Left colon (tissue), 2 donors: ENCODE measurements at regions not wholly inside any gene's neighbourhood (a gene's known extent, or its start where the extent isn't known, plus 50 kb on each side); places are given as distances from the start of the nearest gene placed in this dataset.
A peak's percentile ranks its signal among the peaks of the same experiment; 100 is the strongest.

Source experiments
- ATAC-seq: fragments of 200-7000 bp; cut with Tn5 transposase; one replicate; pipeline ENCODE4 v1.9.1; 2020; ENCODE audit warnings: mild to moderate bottlenecking, moderate library complexity
- DNase-seq, 2 donors: peaks; one replicate each; pipeline ENCODE4 v3.0.0-alpha.2; 2020
- intact Hi-C, 2 donors: fragments of 100-400 bp; cut with DNase I in 1 of 2; cut with micrococcal nuclease in 1 of 2; formaldehyde crosslinking; loops; one replicate each; pipeline versions ENCODE4 v1.11.2 to v1.14.0; 2022; cut with DNase I, micrococcal nuclease
- donor health status: DM: no; HTN: no; CAD: no.
- donor health status: DM: yes; HTN: yes; CAD: no.

DNA sequence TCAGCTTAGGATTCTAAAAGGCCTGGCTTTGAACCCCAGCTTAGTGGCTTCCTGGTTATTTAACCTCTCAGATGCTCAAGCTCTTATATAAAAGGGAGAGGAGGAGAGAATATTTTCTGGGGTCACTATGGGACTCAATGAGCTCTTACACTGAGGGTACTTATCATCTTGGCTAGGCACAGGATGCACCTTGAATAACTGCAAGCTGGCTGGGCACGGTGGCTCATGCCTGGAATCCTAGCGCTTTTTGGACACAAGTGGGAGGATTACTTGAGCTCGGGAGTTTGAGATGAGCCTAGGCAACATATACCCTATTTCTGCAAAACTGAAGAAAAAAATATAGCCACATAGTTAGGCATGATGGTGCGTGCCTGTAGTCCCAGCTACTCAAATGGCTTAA lies 665.3 kb upstream of the RBFOX1 start:
- no peak for DNase-seq
- intact Hi-C loops = no loop called here
- no peak for ATAC-seq

DNA sequence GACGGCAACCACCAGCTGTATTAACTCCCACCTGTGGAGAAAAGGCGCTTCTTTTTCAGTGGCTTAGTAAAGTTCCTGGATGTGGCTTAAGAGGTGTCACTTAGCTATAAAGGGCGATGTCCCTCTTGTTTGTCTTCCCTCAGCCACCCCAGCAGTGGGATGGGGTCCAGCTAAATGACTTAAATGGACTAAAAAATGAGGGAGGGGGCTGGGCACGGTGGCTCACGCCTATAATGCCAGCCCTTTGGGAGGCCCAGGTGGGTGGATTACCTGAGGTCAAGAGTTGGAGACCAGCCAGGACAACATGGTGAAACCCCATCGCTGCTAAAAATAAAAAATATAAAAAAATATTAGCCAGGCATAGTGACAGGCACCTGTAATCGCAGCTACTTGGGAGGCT lies 667.5 kb upstream of the RBFOX1 start:
- intact Hi-C loops = no loop called here
- no peak for ATAC-seq
- no peak for DNase-seq

DNA sequence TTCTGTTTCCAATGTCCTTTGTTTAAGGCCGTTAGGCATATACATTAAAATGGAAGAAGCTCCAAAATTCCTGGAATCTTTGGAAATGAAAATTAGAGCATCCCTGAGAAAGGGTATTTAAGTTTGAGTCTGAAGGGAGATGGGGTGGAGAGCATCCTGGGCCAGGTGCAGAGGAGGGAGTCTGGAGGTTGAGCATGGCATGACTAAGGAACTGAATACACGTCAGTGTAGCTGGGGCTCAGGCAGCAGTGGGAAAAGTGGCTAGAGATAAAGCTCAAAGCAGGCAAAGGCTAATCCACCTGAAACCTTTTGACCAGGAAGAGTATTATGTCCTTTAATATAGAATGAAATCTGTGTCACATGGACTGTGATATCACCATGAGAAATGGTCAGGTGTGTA lies 669.0 kb upstream of the RBFOX1 start:
- no peak for DNase-seq
- intact Hi-C loops = no loop called here
- ATAC-seq = no peak

DNA sequence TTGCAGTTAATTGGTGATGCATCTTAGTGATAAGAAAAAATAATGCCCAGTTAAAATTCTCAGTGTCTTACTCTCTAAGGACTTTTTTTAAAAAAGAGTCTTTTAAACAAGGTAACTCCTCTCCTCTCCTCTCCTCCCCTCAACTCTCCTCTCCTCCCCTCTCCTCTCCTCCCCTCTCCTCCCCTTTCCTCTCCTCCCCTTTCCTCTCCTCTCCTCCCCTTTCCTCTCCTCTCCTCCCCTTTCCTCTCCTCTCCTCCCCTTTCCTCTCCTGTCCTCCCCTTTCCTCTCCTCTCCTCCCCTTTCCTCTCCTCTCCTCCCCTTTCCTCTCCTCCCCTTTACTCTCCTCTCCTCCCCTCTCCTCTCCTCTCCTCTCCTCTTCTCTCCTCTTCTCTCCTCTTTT lies 675.9 kb upstream of the RBFOX1 start:
- intact Hi-C loops = no loop called here
- no peak for ATAC-seq

DNA sequence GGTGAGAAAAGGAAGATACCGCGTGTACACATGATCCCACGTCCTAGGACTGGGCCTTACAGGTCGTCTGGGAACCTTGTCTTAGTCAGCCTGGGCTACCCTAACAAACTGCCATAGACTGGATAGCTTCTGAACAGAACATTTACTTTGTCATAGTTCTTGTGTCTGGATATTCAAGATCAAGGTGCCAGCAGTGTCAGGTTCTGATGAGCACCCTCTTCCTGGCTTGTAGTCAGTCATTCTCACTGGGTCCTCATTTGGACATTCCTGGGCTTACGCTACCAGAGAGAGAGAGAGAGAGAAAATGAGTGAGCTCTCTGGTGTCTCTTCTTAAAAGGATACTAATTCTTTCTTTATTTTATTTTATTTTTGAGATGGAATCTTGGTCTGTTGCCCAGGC lies 685.8 kb upstream of the RBFOX1 start:
- no peak for ATAC-seq
- intact Hi-C loops = loop anchor here in 1 of 2 donors (10.0 kb wide), 1 partner anchor 612 kb away; no protein-coding TSS in a partner anchor
- DNase-seq = no peak

More for the DNA sequence above, 675.9 kb upstream of the RBFOX1 start:
- DNase-seq = no peak

DNA sequence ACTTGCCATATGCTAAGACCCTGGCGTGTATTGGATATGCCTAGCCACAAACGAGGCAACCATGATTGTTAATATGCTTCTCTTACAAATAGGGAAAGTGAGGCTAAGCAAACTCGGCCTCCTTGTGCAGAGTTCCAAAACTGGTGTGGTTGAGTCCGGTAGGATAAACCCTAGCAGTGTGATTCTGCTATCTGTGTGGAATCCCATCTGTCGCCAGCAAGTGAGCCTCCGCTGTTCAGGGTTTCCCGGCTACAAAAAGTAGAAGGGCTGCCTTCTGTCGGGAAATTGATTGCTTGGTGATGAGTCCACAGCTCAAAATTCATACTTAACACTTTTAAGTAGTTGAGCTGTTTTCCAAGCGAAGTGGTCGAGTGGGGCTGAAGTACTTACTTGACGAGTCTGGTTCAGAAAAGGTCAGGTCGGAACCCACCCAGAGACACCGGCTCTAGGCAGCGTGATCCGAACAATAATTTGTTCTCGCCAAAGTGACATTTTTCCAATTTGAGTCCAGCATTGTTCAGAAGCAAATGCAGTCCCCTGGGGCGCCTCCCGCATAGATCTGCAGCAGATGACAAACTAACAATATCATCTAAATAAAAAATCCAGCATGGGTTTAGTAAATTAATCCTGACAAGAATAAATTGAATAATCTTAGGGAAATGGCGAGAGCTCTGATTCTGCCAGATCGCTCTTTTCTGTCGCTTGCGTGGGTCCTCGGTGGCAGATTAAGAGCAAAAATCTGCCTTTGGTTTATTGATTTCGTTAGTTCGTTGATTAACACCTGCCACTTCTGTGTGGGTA lies 686.7 kb upstream of the RBFOX1 start:
- intact Hi-C loops = loop anchor here in 1 of 2 donors (10.0 kb wide), 1 partner anchor 611 kb away; no protein-coding TSS in a partner anchor
- no peak for DNase-seq
- no peak for ATAC-seq

DNA sequence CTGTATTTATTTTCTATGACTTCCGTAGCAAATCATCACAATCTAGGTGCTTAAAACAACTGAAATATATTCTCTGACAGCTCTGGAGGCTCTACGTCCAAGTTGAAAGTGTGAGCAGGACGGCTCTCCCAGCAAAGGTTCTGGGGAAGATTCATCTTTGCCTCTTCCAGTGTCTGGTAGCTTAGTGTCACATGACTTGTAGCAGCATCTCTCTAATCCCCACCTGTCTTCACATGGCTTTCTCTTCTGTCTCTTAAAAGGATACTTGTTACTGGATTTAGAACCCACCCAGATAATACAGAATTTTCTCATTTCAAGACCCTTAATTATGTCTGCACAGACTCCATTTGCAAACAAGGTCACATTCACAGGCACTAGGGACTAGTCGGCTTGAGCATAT lies 687.7 kb upstream of the RBFOX1 start:
- DNase-seq (no peak), ATAC-seq (no peak)
- intact Hi-C loops = loop anchor here in 1 of 2 donors (10.0 kb wide), 1 partner anchor 610 kb away; no protein-coding TSS in a partner anchor

DNA sequence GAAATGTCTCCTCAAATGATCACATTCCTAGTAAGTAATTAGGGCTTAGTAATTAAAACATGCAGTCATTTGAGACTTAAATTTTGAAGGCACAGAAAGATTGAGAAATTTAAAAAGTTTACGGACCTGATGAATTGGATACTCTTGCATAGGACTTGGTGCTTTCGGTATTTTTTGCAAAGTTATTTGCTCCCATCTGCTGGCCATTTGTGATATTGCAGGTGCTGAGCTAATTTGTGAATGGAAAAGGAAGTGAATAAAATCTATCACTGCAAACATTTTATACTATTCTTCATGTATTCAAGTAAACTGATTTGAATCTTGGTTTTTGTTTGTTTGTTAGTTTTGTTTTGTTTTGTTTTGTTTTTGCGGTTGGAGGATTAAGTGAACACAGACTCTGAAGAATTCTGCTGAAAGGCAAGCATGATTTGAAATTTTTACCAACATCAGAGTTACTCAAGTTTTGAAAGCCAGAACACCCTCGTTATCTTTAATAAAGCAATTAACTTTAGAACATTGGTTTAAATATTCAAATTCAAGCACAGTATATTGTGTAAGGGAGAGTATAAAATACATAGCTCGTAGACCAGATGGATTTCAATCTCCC lies 689.5 kb upstream of the RBFOX1 start:
- intact Hi-C loops = loop anchor here in 1 of 2 donors (10.0 kb wide), 1 partner anchor 608 kb away; no protein-coding TSS in a partner anchor
- peak in 1 of 2 donors; percentile 33 for DNase-seq
- peak; percentile 49 for ATAC-seq

DNA sequence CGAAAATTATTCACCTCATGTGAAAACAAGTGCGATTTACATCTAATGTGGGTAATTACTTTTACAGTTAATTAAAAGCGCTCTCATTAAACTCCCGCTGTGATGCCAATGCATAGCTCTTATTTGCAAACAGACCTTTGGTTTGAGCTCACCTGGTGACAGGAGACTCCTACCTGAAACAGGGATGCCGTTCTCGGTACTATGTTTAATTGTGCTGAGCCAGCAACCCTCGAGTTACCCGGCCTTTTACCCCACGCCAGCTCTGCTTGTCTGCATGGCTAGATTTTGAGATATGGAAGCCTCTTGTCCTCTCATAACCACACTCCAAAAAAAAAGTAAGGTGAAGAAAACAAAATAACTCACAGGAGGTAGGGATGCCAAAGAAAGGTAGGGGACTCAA lies 690.4 kb upstream of the RBFOX1 start:
- DNase-seq (no peak), ATAC-seq (no peak)
- intact Hi-C loops = loop anchor here in 1 of 2 donors (10.0 kb wide), 1 partner anchor 607 kb away; no protein-coding TSS in a partner anchor

DNA sequence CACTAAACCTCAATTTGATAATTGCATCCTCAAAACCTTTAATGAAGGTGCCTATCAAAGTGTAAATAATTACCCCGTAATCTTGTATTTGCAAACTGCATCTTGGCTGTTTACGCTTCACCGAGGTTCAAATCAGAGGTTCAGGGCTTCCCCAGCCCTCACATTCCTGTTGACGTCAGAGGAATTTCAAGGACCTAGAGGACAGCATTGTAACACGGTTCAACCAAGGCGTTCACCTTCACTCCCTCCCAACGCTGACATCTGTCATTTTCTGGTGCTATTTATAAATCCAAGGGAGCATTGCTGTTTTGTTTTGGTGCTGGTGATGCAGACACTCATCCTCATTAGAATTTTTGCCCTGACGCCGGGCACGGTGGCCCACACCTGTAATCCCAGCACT lies 691.6 kb upstream of the RBFOX1 start:
- DNase-seq (no peak), ATAC-seq (no peak)
- intact Hi-C loops = loop anchor here in 1 of 2 donors (10.0 kb wide), 1 partner anchor 606 kb away; no protein-coding TSS in a partner anchor

DNA sequence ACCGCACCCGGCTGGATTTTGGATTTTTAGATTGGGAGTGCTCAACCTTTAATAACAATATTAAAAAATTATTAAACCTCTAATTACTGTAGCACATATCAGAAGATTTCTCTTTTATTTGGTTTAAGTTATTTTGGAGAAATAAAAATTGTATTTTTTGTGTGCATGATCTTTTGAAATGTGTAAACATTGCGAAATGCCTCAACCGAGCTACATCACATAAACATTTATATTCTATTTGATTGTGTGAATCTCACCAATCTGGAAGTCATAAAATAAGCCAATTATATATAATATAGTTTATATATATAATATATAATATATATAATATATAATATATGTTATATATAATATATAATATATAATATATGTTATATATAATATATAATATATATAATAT lies 696.2 kb upstream of the RBFOX1 start:
- intact Hi-C loops = no loop called here
- ATAC-seq = no peak
- DNase-seq = no peak

DNA sequence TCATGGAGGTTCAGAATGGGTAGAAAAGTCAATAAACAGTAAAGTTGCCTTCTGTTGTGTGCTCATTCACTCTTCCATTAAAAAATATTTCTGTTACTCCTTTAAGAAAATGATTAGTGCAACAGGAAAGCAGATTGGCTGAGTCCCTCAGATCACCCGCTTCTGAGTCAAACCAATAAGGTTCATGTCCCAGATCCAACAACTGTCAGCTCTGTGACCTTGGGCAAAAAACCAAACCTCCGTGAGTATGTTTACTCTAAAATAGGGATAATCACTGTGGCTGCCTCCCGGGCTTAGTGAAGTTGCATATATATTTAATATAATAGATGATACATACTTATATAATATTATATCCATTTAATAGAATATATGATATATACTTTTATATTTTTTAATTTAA lies 698.5 kb upstream of the RBFOX1 start:
- ATAC-seq = no peak
- DNase-seq = no peak
- intact Hi-C loops = no loop called here

DNA sequence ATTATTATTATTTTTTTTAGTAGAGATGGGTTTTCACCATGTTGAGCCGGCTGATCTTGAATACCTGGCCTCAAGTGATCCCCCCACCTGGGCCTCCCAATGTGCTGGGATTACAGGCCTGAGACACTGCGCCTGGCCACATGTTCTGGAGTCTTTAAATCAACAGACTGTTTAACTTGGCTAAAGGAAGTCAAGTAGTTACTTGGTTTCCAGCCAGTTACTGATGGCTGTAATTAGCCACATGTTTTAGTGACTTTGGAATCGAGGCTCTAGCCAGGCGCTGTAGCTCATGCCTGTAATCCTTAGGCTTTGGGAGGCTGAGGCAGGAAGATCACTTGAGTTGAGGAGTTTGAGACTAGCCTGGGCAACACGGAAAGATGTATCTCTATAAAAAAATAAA lies 699.2 kb upstream of the RBFOX1 start:
- DNase-seq = no peak
- no peak for ATAC-seq
- intact Hi-C loops = no loop called here

DNA sequence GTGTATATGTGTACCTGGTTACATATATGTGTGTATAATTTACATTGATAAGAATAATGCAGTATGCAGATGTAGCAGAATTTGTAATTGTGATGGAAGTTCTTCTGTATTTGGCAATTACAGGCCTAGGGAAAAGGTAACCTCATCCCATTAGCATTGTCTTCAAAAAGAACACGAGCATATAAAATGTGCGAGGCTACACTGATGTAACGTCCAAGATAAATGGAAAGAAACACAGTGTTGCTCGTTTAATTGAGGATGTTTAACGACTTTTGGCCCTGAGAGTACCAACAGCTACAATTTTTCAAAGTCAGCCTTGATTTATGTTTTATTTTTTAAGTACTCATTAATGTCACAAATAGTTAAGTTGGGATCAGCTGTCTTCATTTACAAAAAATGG lies 703.5 kb upstream of the RBFOX1 start:
- DNase-seq (no peak), ATAC-seq (no peak)
- intact Hi-C loops = no loop called here

DNA sequence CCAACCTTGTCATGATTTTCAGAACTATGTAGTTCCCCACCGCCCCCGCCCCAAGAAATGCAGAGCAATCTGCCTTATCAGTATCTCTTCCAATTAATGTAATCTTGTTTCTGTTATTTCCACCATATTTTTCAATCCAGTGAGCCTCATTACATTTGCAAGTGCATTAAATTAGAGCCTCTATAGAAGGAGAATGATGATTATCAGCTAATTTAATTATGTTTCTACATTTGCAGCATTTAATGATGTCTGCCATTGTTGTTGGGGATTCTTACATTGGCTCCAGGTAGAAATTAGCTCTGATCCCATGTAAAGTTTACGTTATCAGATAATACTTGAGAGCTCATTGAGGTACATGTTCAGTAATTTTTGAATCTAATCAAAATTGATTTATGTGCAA lies 707.0 kb upstream of the RBFOX1 start:
- intact Hi-C loops = no loop called here
- ATAC-seq = no peak
- DNase-seq = no peak

DNA sequence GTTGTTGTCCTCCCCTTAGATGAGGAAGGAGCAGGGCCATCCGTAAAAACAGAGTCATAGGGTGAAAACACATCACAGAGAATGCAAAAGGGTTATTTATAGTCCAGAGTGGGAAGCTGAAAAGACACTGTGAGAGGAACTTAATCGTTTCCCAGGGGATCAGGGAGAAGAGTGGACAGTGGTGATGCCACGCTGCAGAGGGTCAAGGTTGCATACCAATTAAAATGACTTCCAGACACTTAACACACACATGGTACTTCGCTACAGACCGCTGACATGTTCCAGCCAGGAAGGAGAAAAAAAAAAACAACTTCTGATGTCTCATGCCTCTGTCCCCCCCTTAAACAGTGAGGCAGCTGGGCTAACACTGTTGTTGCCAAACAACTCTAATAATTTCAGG lies 713.8 kb upstream of the RBFOX1 start:
- intact Hi-C loops = no loop called here
- DNase-seq = no peak
- no peak for ATAC-seq

DNA sequence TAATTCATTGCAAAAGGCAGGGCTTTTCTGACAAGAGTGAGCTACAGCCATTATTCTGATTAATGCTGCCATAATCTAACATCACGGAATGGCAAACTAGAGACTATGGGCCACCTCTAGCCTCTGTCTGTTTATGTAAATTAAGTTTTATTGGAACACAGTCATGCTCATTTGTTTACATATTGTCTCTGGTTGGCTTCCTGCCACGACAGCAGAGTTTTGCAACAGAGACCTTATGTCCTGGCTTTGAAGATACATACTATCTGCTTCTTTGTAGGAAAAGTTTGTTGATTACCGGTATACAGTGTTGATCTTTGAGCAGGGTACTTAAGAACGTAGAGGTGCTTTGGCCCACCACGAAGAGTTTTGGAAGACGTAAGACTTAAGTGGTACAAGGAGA lies 715.9 kb upstream of the RBFOX1 start:
- no peak for DNase-seq
- ATAC-seq = no peak
- intact Hi-C loops = no loop called here

DNA sequence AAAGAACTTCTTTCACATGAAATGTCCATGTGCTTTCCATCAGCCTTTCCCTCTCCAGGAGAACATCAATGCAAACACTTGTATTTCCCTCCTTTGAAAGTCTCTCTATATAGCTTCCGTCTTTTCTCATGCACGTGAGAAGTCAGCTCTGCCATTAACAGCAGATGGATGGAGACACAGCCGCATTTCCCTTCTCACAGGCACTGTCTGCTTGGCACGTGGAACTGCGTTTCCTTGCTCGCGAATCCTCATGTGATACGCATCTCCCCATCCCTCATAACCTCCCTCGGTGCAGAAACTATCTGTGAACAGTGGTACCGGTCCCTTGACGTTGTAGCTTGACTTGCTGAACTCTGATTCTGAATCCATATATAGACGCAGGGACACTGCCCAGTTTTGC lies 717.0 kb upstream of the RBFOX1 start:
- no peak for DNase-seq
- intact Hi-C loops = no loop called here
- ATAC-seq = no peak

DNA sequence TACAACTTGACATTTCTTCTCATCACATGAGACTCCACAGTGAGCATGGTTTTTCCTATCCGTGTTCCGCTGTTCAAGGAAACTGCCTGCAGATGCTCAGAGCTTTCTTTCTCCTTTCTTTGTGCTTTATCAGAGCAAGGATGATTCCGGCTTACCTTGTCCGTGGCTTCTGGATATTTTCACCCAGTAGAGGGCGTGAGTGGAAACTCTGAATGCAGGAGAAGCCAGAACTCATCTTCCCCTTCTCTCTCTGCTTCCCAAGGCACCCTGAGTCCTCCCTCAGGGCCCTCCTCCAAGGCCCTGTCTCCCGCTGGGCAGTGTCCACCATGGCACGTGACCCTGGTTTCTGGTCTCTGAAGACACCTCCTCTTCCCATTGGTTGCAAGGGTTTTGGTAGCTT lies 721.1 kb upstream of the RBFOX1 start:
- ATAC-seq (no peak), DNase-seq (no peak)
- intact Hi-C loops = no loop called here

DNA sequence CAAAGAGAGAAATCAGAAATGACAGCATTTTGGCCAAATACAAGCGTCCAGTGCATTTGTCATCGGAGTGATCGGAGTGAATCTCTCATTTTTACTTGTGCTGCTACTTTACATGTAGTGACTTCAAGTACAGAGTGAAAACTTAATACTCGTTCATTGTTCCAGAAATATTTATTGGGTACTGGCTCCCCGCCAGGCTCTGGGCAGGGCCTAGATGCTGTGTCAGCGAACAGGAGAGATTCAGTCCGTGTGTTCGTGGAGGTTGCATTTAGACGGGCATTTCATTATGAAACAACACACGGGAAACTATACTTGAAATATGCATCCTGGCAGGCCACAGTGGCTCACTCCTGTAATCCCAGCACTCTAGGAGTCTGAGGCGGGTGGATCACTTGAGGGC lies 727.2 kb upstream of the RBFOX1 start:
- intact Hi-C loops = no loop called here
- DNase-seq = no peak
- no peak for ATAC-seq
